Hepatocyte (in vitro differentiated cells): ENCODE measurements at regions not wholly inside any gene's neighbourhood (a gene's known extent, or its start where the extent isn't known, plus 50 kb on each side); places are given as distances from the start of the nearest gene placed in this dataset.

ENCODE experiments used
- DNase-seq: peaks from one replicate; pipeline ENCODE4 v3.0.0-alpha.2; 2016; ENCODE audit warnings: low spot score
- H2AFZ ChIP-seq: fragments of 200-600 bp; sonication (generic); 2 replicates; pipeline ENCODE4 v1.6.0; 2016; ENCODE audit warnings: antibody characterized with exemption, mild to moderate bottlenecking
- H3K27ac ChIP-seq: fragments of 200-600 bp; sonication (generic); 2 replicates; pipeline ENCODE4 v1.5.1; 2016; ENCODE audit warnings: mild to moderate bottlenecking
- H3K27me3 ChIP-seq: fragments of 200-600 bp; sonication (generic); 2 replicates; pipeline ENCODE4 v1.6.1; 2016
- H3K36me3 ChIP-seq: fragments of 200-600 bp; sonication (generic); replicated peaks from 2 replicates; pipeline ENCODE4 v1.5.1; 2016; ENCODE audit warnings: low read depth; ENCODE audit not compliant: insufficient read depth
- H3K4me1 ChIP-seq: fragments of 200-600 bp; sonication (generic); 2 replicates; pipeline ENCODE4 v1.5.1; 2016; ENCODE audit warnings: mild to moderate bottlenecking, moderate library complexity; ENCODE audit not compliant: insufficient read depth
- H3K4me2 ChIP-seq: fragments of 200-600 bp; sonication (generic); 2 replicates; pipeline ENCODE4 v1.6.0; 2016
- H3K4me3 ChIP-seq: fragments of 200-600 bp; sonication (generic); 2 replicates; pipeline ENCODE4 v1.5.1; 2016; ENCODE audit warnings: mild to moderate bottlenecking
- H3K79me2 ChIP-seq: fragments of 200-600 bp; sonication (generic); 2 replicates; pipeline ENCODE4 v1.6.0; 2017; ENCODE audit warnings: mild to moderate bottlenecking
- H3K9me2 ChIP-seq: fragments of 200-600 bp; sonication (generic); replicated peaks from 2 replicates; pipeline ENCODE4 v1.6.0; 2017; ENCODE audit warnings: mild to moderate bottlenecking; ENCODE audit not compliant: insufficient read depth
- H3K9me3 ChIP-seq: fragments of 200-600 bp; sonication (generic); 2 replicates; pipeline ENCODE4 v1.5.1; 2016; ENCODE audit warnings: low read depth, mild to moderate bottlenecking
- H4K20me1 ChIP-seq: fragments of 200-600 bp; sonication (generic); 2 replicates; pipeline ENCODE4 v1.6.0; 2016; ENCODE audit warnings: mild to moderate bottlenecking; ENCODE audit not compliant: insufficient read depth, poor library complexity, severe bottlenecking
- EZH2 ChIP-seq: fragments of 200-600 bp; sonication (generic); IDR thresholded peaks from 2 replicates; pipeline ENCODE4 v1.6.1; 2016; ENCODE audit warnings: antibody characterized with exemption, mild to moderate bottlenecking, borderline replicate concordance
- EZH2phosphoT487 ChIP-seq: fragments of 200-600 bp; sonication (generic); IDR thresholded peaks from one replicate; pipeline ENCODE4 v1.6.1; 2018; ENCODE audit warnings: antibody characterized with exemption, mild to moderate bottlenecking, low read depth, moderate library complexity; ENCODE audit not compliant: unreplicated experiment, severe bottlenecking
- WGBS: methylation state at CpG from one replicate; pipeline ENCODE4 v1.1.6; 2016; ENCODE audit warnings: low lambda C conversion rate; ENCODE audit errors: missing lambda C conversion rate; 5-methylcytosine and 5-hydroxymethylcytosine counted together
- TF ChIP-seq, protein P1 (sequence below): fragments of 200-600 bp; sonication (generic); IDR thresholded peaks from 2 replicates; pipeline ENCODE4 v1.5.1; 2016; ENCODE audit warnings: antibody characterized with exemption, mild to moderate bottlenecking; ENCODE audit not compliant: poor library complexity

DNA sequence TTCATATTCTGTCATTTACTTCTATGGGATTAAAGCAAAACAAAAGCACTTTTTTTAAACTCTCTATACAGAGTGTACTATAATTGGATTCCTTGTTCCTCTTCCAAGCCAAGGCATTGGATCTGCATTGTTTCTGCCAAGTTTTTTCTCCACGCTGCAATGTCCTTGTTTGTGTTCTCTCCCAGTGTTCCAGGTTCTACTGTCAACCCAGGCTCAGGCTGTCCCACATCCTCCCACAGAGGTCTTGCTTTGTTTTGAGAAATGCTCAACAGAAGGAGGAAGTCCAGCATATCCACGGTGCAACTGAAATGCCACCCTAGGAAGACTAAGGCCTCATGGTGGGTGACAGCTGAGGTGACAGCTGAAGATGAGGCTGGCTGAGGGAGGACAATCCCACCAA lies 287.1 kb upstream of the PRDM1 start:
- Histone ChIP-seq H4K20me1 (no peaks in the 10 kb centered on the region), H3K4me2 (no peak overlapping the region), H3K4me3 (no peak overlapping the region), H2AFZ (no peak overlapping the region), H3K79me2 (no peaks in the 10 kb centered on the region), H3K4me1 (peaks cover 26% of the 10 kb centered on the region), H3K36me3 (no peaks in the 10 kb centered on the region), H3K27ac (no peak overlapping the region), H3K9me2 (no peaks in the 10 kb centered on the region), H3K27me3 (no peaks in the 10 kb centered on the region), H3K9me3 (no peaks in the 10 kb centered on the region)
- TF ChIP-seq, protein P1, sequence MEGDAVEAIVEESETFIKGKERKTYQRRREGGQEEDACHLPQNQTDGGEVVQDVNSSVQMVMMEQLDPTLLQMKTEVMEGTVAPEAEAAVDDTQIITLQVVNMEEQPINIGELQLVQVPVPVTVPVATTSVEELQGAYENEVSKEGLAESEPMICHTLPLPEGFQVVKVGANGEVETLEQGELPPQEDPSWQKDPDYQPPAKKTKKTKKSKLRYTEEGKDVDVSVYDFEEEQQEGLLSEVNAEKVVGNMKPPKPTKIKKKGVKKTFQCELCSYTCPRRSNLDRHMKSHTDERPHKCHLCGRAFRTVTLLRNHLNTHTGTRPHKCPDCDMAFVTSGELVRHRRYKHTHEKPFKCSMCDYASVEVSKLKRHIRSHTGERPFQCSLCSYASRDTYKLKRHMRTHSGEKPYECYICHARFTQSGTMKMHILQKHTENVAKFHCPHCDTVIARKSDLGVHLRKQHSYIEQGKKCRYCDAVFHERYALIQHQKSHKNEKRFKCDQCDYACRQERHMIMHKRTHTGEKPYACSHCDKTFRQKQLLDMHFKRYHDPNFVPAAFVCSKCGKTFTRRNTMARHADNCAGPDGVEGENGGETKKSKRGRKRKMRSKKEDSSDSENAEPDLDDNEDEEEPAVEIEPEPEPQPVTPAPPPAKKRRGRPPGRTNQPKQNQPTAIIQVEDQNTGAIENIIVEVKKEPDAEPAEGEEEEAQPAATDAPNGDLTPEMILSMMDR = no peak
- no peak for TF ChIP-seq EZH2
- TF ChIP-seq EZH2phosphoT487 = no peak
- WGBS = 85% methylated on average over 2 of the region's 2 CpGs
- DNase-seq = no peak

DNA sequence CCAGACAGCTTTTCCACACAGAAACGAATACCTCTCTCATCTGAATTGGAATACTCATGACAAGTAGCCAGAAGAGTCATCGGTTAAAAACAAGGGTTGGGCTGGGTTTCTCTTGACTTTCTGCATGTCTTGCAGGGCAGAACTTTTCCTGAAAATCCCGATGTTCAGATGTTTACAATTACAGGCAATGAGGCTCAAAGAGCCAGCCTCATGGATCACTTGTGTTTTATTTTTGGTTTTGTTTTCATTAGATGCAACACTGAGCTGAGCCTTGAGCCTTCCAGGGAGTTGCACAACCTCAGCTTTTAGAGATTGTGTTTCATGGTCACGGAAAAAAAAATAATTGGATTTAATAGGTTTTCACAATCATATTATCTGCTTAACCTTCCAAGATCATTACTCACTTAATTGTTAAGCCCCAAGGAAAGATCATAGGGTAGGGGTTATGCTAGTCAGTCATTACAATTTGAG lies 288.1 kb upstream of the PRDM1 start:
- Histone ChIP-seq H3K36me3 (no peaks in the 10 kb centered on the region), H3K27me3 (no peaks in the 10 kb centered on the region), H3K9me2 (no peaks in the 10 kb centered on the region), H3K4me3 (no peak overlapping the region), H3K4me1 (peaks cover 26% of the 10 kb centered on the region), H3K9me3 (no peaks in the 10 kb centered on the region), H2AFZ (no peak overlapping the region), H3K27ac (peak overlapping the region; percentile 77), H3K79me2 (no peaks in the 10 kb centered on the region), H3K4me2 (peak overlapping the region; percentile 15), H4K20me1 (no peaks in the 10 kb centered on the region)
- 53% methylated on average over 4 of the region's 4 CpGs for whole genome bisulfite sequencing
- no peak for DNase-seq
- TF ChIP-seq, protein P1 = no peak
- no peak for TF ChIP-seq EZH2
- TF ChIP-seq EZH2phosphoT487 = no peak

DNA sequence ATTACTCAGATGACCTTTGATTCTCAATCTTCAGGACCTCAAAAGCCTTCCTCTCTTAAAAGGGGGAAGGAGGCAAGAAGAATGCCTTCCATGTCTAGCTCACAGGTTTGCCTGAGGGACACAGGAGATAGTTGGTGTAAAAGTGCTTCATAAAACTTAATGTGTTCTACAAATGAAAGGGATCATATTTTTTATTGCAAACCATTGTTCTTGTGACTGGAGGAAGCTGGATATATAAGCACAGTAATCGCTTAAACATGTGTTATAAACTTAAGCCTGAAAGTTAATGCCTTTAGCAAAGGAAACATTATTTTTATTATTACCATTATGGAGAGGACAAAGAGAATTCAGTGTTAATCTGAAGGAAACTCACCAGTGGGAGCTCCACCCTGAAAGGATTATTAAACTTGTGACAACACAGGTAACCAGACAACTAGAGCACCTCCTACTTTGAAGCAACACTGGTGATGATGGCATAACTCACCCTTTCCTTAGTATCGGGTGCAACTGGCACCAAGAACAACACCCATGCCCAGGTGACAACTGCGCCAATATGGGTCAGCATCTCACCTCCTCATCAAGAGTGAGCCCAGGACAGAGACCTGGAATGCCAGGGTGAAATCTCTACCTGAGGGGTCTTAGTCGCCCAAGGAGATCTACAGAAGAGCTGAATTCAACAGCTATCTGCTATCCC lies 288.7 kb upstream of the PRDM1 start:
- peak overlapping the region; percentile 15 for H3K4me2 ChIP-seq
- no peaks in the 10 kb centered on the region for H3K79me2 ChIP-seq
- peak; percentile 79 for TF ChIP-seq EZH2phosphoT487
- TF ChIP-seq, protein P1 = no peak
- no peak for DNase-seq
- H3K4me3 ChIP-seq = no peak overlapping the region
- H3K9me3 ChIP-seq = no peaks in the 10 kb centered on the region
- peaks cover 26% of the 10 kb centered on the region for H3K4me1 ChIP-seq
- no peak overlapping the region for H2AFZ ChIP-seq
- no peaks in the 10 kb centered on the region for H3K27me3 ChIP-seq
- H4K20me1 ChIP-seq = no peaks in the 10 kb centered on the region
- WGBS = 84% methylated on average over 4 of the region's 4 CpGs
- no peaks in the 10 kb centered on the region for H3K9me2 ChIP-seq
- H3K36me3 ChIP-seq = no peaks in the 10 kb centered on the region
- peak overlapping the region; percentile 77 for H3K27ac ChIP-seq
